Left kidney (tissue), 1 donor: ENCODE measurements at regions not wholly inside any gene's neighbourhood (a gene's known extent, or its start where the extent isn't known, plus 50 kb on each side); places are given as distances from the start of the nearest gene placed in this dataset.

ENCODE experiments used
- DNase-seq: peaks from one replicate; pipeline ENCODE4 v3.0.0-alpha.2; 2013

DNA sequence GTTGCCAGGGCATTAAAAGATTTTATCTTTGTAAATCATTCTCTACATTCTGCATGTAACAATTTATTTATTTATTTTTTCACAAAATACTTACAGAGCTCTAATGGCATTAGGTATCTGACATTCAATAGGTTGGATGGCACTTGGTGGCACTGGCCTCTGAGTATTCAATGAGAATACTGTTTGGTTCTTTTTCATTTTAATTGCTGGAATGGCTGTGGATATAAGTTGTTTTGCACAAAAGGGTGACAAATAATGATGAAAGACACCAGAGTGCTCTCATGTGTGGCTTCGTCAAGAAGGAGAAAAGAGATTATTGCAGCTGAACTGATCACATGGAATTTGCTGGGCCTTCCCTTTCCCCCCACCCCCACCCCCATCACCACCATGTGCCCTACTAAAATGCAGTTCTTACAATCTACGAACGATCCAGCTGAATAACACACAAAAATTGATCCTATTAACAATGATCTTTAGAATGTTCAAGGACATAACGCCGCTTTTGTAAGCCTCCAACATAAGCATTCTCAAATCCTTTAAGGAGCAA lies 195.2 kb upstream of the POU3F2 start:
- no peak for DNase-seq

DNA sequence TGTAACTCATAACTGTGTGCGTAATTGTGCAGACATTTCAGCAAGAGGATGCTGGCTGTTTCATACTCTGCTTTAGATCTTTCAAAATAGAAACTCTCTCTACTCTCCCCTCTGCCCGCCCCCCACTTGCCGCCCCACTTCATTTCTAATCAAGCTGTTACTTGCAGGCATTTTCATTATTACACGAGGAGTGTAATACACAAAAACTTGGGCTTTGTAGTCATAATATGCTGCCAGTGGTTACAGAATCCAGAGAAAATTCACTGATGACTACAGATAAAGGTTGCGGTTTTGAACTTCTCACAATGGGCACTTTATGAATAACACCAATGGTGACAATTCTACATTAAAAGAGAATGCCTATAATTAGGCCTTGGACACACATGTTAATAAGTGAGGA lies 194.0 kb upstream of the POU3F2 start:
- no peak for DNase-seq

DNA sequence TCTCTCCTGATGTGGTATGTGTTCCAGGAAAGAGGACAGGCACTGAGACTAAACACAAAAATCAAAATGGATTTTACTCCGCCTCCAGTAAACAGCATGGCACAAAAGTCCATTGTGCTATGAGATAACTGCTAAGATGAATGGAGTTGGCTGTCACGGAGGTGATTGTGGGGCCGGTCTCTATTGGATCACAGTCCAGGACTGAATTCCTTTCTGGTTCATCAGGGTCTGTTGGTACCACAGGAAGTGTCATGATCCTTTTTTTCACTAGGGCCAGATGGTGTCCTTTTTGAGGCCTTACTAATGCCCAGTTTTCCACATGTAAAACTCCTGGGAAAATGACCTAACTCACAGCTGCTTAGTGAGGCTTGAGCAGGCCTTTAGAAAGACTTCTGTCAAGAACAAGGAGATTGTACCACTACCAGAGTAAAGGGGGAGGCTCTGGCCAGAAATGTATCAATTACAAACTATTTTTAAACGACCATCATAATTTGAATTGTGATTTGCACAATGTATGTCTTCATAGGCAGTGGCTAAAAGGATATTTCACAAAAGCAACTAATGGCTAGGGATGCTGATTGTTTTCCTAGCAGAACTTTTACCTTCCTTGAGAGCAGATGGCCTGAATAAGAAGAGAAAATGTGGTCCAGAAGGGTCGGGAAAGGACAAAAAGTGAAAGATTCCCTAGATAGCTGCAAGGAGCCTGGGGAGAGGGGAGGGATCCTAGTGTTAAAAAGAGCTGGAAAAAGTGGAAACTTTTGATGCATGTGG lies 192.2 kb upstream of the POU3F2 start:
- no peak for DNase-seq

DNA sequence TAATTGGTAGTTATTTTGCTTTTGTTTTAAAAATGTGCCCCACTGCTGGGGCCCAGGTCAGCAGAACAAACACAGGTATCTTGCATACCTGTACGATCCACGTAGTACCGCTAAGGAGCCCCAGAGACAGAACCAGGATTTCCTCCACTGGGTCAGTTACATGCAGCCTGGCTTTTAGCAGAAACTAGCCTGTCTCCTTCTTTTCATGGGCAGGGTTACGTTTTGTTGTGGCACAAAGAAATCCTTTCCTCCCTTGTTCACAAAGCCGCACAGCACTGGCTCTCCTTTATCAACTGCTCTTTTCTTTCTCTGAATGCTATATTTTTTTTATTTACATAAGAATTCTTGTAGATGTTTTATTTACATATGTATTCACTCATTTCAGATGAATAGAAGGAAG lies 190.3 kb upstream of the POU3F2 start:
- DNase-seq = no peak

DNA sequence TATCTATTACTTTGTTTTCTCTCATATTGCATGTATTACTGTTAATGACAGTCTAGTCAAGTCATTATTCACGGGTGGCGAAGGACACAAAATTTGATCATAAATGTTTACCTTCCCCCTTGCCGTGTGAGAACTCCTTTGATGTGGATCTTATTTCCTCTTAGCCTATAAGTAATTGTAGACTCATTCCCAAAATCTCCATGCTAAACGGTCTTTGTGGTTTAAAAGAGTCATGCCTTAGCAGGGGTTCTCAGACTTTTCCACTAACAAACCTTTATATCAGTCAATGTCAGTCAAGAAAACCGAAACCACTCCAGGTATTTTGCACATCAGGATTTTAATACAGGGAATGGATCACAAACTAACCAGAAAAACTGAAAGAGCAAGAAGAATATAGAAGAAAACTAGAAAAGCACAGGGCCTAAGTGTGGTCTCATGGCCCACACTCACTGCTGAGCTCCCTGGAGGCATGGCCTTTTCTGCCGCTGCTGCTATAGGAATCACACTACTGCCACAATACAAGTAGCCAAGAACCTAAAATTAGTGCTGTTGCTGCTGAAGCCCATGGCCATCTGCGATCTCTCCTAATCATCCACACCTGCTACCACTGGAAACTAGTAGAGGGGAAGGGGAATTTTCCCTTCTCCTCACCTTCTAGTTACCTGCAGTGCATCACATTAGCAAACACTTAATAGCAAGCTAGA lies 186.0 kb upstream of the POU3F2 start:
- no peak for DNase-seq

DNA sequence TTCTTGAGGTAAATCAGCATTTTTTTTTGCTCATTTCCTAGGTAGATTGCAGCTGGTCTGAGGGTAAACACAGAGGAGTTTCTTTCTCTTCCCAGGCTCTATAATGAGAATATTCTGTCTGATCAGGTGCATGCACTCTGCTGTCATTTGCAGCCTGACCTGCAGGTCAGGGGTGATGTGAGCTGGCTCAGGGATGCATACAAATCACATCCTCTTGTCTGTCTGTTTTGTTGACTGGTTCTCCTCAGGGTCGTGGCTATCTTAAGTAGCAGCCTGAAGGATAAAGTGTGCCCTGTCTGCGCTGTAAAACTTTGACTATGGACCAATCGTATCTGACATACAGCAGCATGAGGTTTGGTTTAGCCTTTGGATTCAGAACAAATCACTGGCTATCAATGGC lies 183.4 kb upstream of the POU3F2 start:
- no peak for DNase-seq

- DNase-seq = no peak
Observed at GRCh38 chr6:98653179-98653578, 181.2 kb upstream of the POU3F2 start.

DNA sequence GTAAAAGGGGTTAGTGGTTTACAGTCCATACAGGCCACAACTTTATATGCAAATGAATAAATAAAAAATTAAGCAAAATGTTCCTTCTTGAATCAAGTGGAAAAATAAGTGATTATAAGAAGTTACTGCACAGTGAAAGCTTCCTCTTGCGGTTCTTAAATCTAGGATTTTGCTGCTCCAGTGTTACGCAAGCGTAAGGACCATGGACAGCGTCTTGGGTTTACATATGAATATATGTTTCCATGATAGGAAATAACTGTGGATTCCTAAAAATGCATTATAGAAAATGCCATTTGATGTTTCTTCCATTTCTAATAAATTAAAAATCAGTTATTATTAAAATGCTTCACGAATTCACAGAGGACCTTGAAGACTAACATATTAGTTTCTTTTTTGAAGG lies 176.6 kb upstream of the POU3F2 start:
- DNase-seq = peak; percentile 62

DNA sequence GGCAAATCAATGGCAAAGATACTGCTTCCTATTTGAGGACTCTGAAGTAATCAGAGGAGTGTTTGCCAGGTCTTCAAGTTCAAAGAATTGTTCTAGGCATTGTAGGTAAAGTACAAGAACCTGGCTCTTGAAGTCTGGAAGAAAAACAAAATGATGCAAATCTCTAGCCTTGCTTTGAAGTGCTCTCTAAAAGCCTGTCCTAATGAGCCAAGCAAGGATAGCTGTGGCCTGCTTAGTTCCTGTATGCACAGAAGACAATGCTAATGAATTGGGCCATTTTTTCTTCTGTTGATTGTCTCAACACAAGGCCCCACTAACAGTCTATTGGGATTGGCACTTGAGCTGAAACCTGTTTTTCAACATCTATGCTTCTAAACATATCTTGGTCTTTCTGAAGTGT lies 165.0 kb upstream of the POU3F2 start:
- DNase-seq = no peak

DNA sequence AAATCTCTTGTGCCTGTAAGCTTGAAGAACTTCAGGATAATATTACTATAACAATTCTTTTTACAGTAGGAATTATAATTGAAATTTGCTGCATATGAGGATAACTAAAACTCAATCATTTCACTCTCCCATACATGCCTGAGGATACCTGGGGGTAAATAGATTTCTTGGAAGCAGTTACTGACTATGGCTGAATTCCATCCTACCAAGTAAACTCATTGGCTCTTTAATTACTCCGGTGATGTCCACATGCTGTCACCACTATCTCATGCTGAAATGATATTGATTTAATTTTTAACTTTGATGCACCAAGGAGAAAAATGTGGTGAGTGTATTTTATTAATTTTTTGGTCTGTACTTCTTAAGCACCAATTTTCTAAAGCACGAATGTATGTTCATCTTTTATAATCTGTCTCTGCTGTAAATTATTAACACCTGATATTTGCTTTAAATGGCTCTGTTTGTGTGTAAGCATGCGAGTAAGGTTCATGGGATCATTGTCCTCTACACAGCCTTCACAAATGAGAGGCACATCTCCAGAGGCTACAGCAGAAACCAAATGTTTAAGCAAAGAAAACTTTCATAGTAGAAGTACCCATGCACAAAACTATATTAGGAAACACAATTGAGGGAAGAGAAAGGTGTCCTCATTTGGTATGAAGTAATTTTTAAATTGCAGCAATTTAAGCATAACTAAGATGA lies 164.2 kb upstream of the POU3F2 start:
- no peak for DNase-seq

DNA sequence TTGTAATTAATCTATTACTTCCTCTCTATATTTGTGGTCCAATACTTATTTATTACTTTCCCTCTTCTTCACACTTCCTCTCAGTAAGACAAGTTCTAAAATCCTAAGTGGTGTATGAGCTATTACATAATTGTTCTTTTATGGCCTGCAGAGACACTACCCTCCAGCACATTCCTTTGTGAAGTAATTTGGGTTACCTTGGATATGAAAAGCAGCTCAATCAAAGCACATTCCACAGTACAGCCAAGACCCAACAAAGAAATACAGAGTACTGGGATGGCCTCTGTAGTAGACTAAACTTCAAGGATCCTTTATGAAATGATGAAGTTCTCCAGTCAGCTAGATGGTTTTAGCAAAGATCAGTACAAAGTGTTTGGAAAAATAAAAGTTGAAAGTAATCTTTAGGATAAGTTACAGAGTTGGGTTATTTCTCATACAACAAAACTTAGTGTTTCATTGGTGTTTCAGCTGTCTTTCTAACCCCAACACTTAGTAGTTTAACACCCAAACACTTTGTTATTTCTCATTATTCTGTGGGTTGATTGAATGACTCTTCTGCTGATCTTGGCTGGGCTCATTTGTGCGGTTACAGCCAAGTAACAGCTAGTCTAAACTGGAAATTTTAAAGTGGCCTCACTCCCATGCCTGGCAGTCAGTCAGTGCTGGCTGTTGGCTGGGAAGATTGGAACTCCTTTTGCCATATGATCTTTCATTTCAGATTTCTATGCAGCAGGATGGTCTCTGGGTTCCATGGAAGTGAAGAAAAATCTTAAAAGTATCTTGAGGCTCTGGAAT lies 161.5 kb upstream of the POU3F2 start:
- DNase-seq = no peak

DNA sequence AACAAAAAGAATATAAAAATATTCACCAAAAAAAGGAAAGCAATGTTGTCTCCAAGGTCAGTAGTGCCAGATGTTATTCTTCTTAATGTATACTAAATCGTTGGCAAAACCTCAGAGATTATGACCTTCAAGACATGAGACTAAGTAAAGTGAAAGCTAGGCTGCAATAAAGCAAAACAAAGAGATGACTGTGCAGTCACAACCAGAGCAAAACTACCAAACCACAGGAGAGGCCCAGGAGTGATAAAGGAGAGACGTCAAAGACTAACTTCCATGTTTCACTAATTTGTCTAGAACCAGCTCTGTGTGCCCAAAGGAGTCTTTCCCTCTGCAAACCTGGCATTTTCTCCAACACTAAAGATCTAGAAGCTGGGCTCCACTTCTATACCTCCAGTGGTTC lies 155.9 kb upstream of the POU3F2 start:
- DNase-seq = no peak

- no peak for DNase-seq
Observed at GRCh38 chr6:98686008-98686601, 148.3 kb upstream of the POU3F2 start.

GRCh38 chr6:98687752-98688151 lies 146.6 kb upstream of the POU3F2 start:
- DNase-seq = no peak

DNA sequence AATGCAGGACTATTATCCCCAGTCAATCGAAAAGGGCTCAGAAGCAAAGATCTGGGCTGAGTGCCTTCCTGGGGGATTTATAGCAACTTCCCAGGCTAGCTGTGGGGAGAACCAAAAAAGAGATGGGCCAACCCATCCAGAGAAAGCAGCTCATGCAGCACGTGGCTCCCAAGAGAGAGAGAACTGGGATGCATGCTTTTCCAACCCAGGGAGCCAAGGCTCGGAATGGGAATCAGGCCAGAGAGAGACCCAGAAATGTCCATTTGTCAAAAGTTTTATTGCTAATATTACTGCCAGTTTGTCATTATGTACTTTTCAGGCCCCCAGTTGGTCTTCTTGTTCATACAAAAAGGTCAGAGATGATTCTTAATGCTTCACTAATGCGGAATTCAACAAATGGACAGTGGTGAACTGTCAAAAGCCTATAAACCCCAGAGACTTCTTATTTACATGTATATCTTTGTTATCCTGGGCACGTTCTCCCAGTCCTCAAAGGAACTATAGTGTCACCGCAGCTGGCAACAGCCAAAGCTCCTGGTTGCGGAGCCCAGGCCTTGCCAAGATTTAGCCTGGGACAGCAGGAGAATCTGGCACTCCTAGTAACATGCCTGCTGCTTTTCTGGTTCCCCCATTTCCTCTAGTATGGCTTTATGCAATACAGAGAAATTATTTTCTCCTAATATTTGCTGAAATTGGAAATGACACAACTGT lies 139.1 kb upstream of the POU3F2 start:
- no peak for DNase-seq

DNA sequence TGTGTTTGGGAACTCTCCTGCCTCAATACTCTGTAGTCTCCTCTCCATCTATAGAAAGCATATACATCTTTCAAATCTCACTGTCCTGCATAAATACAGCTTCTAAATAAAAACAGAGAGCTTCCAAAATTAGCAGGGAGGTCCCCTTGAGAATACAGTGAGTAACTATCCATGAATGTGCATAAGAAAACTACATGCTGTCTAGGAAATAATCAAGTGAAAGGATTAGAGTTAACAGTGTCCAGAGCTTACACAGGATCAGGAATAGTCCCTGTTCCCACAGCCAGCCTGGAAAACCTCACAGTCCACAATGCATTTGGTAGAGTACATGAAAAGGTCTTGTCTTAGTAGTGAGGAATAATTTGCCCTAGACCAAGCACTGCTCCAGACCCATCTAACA lies 123.0 kb upstream of the POU3F2 start:
- no peak for DNase-seq

DNA sequence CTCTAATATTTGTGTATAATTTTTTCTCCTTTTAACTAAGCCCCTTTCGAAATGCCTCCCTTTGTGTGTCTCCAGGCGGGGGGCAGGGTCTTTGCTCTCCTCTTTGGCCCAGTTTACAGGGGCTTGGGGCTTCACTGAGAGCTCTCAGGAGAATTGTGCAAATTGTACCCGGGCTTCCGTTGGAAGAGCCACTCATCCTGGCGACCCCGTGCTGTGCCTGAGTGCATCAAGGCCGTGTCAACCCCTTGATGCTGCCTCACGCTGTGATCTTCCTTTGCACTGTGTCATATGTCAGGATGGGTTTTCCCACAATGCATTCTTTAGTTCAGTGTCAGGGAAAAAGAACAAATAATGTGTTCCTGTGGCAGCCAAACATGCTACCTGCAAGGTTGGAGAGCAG lies 118.0 kb upstream of the POU3F2 start:
- DNase-seq = no peak

DNA sequence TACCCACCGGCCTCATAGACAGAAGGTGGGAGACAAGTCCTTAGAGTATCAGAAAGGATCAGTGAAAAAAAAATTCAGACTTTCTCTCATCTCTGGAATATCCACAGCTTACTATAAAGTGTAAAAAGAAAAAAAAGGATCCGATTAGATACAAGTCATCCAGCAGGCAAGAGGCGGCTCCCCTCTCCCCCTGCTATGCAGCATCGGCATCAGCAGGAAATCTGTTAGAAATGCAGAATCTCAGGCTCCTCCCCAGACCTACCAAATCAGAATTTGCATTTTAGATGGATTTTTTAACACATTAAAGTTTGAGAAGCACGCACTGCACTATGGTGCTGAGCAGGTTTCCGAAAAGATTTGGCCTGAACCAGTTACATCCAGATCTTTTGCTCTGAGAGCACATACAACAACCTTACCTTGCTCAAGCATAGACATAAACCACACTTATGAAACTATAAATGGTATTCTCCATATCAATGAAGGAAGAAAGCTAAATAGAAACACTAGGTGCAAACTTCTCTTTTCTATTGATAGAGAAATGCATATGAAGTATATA lies 117.0 kb upstream of the POU3F2 start:
- no peak for DNase-seq

- DNase-seq = no peak
Observed at GRCh38 chr6:98717988-98718387, 116.4 kb upstream of the POU3F2 start.

DNA sequence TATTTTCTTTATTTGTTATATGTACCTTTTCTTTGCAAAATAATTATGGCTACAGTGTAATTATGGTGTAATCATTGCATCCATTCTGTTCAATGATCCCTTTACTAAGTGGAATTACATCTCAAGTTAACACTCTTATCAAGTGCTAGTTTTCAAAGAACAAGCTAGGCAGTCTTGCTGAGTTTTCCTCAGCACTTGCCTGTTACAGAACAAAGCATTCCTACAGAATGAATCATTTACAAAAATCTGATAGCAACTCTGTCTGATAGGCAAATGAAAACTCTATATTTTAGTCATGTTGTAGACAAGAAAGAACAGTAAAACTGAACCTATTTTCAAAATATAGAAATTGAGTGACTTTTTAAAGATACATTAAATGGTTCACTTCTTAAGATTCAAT lies 109.8 kb upstream of the POU3F2 start:
- no peak for DNase-seq

DNA sequence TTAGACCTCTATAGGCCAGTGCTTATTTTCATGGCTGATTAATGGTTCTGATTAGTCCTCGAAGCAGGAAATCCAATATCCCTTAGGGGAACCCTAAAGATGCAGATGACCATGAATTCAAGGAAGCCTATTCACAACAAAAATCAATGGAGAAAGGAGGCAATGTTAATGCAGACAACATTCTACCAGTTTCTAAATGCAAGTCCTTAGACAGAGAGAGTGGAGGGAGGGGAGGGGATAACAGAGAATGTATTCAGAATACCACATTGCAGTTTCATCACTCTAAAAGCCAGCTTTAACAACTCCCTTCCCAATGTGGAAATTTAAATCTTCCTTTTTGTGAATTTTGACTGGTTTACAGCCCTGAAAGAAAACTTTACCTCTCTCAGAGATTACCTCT lies 87.1 kb upstream of the POU3F2 start:
- DNase-seq = no peak
